ENCODE measurements at regions not wholly inside any gene's neighbourhood (a gene's known extent, or its start where the extent isn't known, plus 50 kb on each side); places are given as distances from the start of the nearest gene placed in this dataset.

DNA sequence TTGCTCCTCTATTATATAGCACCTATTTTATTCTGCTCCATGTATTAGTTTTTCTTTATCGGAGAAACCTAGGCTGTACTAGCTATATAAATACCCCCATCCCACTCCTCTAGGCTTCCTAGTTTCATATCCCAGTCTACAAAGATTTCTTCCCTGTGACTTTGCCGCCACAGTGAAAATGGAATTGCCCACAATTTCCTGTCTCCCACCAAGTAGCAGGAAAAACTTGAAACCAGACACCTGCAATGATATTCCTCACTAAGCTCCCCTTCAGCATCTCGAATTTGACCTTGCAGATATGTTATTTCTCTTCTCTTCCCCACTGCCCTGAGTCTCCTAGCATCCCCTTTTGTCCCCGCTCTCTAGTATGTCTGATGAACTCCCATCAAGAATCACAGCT, 685.8 kb upstream of the CCDC54 start:
- H3K27ac ChIP-seq (ENCODE audit: low read depth, low read length, poor library complexity, severe bottlenecking): no peak overlapping the region
- no peaks in the 10 kb centered on the region for H3K79me2 ChIP-seq (ENCODE audit: insufficient read depth, low read length)
- no peaks in the 10 kb centered on the region for H3K9me3 ChIP-seq (ENCODE audit: low read length)
- H3K4me2 ChIP-seq (ENCODE audit: low read length): no peak overlapping the region
- no peaks in the 10 kb centered on the region for H3K27me3 ChIP-seq (ENCODE audit: insufficient read depth, low read length)
- H2AFZ ChIP-seq (ENCODE audit: low read length): no peak overlapping the region
- no peak overlapping the region for H3K4me3 ChIP-seq (ENCODE audit: low read depth, low read length, poor library complexity, severe bottlenecking)
- H3K36me3 ChIP-seq (ENCODE audit: insufficient read depth, low read length): no peaks in the 10 kb centered on the region
- no peaks in the 10 kb centered on the region for H3K9me2 ChIP-seq (ENCODE audit: low read depth, low read length)
- TF ChIP-seq EZH2 (IDR thresholded peaks at IDR 0.05; ENCODE audit: borderline replicate concordance, low read length): no peak
- TF ChIP-seq, protein P1, sequence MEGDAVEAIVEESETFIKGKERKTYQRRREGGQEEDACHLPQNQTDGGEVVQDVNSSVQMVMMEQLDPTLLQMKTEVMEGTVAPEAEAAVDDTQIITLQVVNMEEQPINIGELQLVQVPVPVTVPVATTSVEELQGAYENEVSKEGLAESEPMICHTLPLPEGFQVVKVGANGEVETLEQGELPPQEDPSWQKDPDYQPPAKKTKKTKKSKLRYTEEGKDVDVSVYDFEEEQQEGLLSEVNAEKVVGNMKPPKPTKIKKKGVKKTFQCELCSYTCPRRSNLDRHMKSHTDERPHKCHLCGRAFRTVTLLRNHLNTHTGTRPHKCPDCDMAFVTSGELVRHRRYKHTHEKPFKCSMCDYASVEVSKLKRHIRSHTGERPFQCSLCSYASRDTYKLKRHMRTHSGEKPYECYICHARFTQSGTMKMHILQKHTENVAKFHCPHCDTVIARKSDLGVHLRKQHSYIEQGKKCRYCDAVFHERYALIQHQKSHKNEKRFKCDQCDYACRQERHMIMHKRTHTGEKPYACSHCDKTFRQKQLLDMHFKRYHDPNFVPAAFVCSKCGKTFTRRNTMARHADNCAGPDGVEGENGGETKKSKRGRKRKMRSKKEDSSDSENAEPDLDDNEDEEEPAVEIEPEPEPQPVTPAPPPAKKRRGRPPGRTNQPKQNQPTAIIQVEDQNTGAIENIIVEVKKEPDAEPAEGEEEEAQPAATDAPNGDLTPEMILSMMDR (IDR thresholded peaks at IDR 0.05; ENCODE audit: low read length): no peak
- no peaks in the 10 kb centered on the region for H4K20me1 ChIP-seq (ENCODE audit: insufficient read depth, low read length)
- H3K4me1 ChIP-seq (ENCODE audit: insufficient read depth, low read length, severe bottlenecking): no peaks in the 10 kb centered on the region
- H3F3A ChIP-seq (ENCODE audit: insufficient read depth, low read length): no peaks in the 10 kb centered on the region
- H3K9ac ChIP-seq (ENCODE audit: low read length): no peak overlapping the region

DNA sequence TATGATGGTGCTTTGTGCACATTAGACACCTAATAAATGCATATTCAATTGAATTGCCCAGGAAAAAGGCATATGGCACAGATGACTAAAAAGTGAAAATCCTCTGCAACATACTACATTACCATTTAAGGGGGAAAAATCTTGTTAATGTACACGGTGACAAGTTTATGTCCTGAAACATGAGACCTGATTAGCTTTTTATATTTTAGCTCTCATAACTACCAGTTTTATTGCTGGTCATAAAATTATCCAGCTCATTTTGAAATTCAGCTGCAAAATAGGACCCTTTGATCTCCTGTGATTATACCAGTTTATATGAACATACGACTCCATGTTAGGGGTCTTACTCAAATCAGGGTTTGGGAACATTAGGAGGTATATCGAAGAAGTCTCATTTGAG, 684.6 kb upstream of the CCDC54 start:
- no peak overlapping the region for H2AFZ ChIP-seq (ENCODE audit: low read length)
- no peaks in the 10 kb centered on the region for H4K20me1 ChIP-seq (ENCODE audit: insufficient read depth, low read length)
- no peaks in the 10 kb centered on the region for H3K27me3 ChIP-seq (ENCODE audit: insufficient read depth, low read length)
- H3K27ac ChIP-seq (ENCODE audit: low read depth, low read length, poor library complexity, severe bottlenecking): no peak overlapping the region
- TF ChIP-seq, protein P1 (IDR thresholded peaks at IDR 0.05; ENCODE audit: low read length): no peak
- no peak for TF ChIP-seq EZH2 (IDR thresholded peaks at IDR 0.05; ENCODE audit: borderline replicate concordance, low read length)
- H3K4me1 ChIP-seq (ENCODE audit: insufficient read depth, low read length, severe bottlenecking): no peaks in the 10 kb centered on the region
- H3K79me2 ChIP-seq (ENCODE audit: insufficient read depth, low read length): no peaks in the 10 kb centered on the region
- H3K36me3 ChIP-seq (ENCODE audit: insufficient read depth, low read length): no peaks in the 10 kb centered on the region
- no peak overlapping the region for H3K4me3 ChIP-seq (ENCODE audit: low read depth, low read length, poor library complexity, severe bottlenecking)
- H3K9me2 ChIP-seq (ENCODE audit: low read depth, low read length): no peaks in the 10 kb centered on the region
- no peak overlapping the region for H3K9ac ChIP-seq (ENCODE audit: low read length)
- no peaks in the 10 kb centered on the region for H3F3A ChIP-seq (ENCODE audit: insufficient read depth, low read length)
- no peaks in the 10 kb centered on the region for H3K9me3 ChIP-seq (ENCODE audit: low read length)
- no peak overlapping the region for H3K4me2 ChIP-seq (ENCODE audit: low read length)

GRCh38 chr3:106699122-106699521, 678.1 kb upstream of the CCDC54 start:
- H3K9ac ChIP-seq (ENCODE audit: low read length): no peak overlapping the region
- no peak overlapping the region for H3K27ac ChIP-seq (ENCODE audit: low read depth, low read length, poor library complexity, severe bottlenecking)
- H3K79me2 ChIP-seq (ENCODE audit: insufficient read depth, low read length): no peaks in the 10 kb centered on the region
- H4K20me1 ChIP-seq (ENCODE audit: insufficient read depth, low read length): no peaks in the 10 kb centered on the region
- no peak for TF ChIP-seq EZH2 (IDR thresholded peaks at IDR 0.05; ENCODE audit: borderline replicate concordance, low read length)
- TF ChIP-seq, protein P1 (IDR thresholded peaks at IDR 0.05; ENCODE audit: low read length): no peak
- no peak overlapping the region for H3K4me3 ChIP-seq (ENCODE audit: low read depth, low read length, poor library complexity, severe bottlenecking)
- no peaks in the 10 kb centered on the region for H3K4me1 ChIP-seq (ENCODE audit: insufficient read depth, low read length, severe bottlenecking)
- no peaks in the 10 kb centered on the region for H3K9me2 ChIP-seq (ENCODE audit: low read depth, low read length)
- H3K4me2 ChIP-seq (ENCODE audit: low read length): no peak overlapping the region
- H3K9me3 ChIP-seq (ENCODE audit: low read length): no peaks in the 10 kb centered on the region
- no peak overlapping the region for H2AFZ ChIP-seq (ENCODE audit: low read length)
- no peaks in the 10 kb centered on the region for H3F3A ChIP-seq (ENCODE audit: insufficient read depth, low read length)
- H3K36me3 ChIP-seq (ENCODE audit: insufficient read depth, low read length): no peaks in the 10 kb centered on the region
- no peaks in the 10 kb centered on the region for H3K27me3 ChIP-seq (ENCODE audit: insufficient read depth, low read length)

All from OCI-LY1 (cell line).